ENCODE measurements at regions not wholly inside any gene's neighbourhood (a gene's known extent, or its start where the extent isn't known, plus 50 kb on each side); places are given as distances from the start of the nearest gene placed in this dataset.
"Not testable (repeated sequence)": the region's sequence is repeated elsewhere in the genome, so short reads cannot be mapped to it uniquely, and the experiment has no call there.

DNA sequence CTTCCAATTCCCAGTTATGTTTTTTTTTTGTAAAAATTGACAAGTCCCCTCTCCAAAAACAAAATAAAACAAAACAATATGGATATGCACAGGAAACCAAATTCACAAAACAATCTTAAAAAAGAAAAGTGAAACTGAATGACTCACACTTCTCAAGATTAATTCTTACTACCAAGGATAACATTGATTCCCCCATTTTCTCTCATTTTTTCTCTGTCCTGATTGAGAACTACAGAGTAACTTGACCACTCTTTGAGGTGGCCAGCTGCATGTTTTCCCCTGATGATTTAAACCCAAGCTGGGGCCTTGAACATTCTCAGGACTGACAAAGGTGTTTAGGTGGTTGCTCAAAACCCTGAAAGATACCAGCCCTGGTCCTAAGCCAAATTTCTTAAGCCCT is 149.0 kb downstream of the AHSP start:
- no peak overlapping the region for H3K27ac ChIP-seq (ENCODE audit: low read depth in 1 of 2, low read length in 1 of 2)
- H3K4me1 ChIP-seq (ENCODE audit: control insufficient read depth in 5 of 5, insufficient read depth in 5 of 5, low read length in 5 of 5): no peaks in the 10 kb centered on the region
- no peaks in the 10 kb centered on the region for H3K36me3 ChIP-seq (ENCODE audit: control insufficient read depth in 4 of 4, insufficient read depth in 4 of 4, low read length in 4 of 4)
- no peak for ATAC-seq (ENCODE audit: insufficient read depth, low FRiP score)
- no peak for TF ChIP-seq CTCF (IDR thresholded peaks at IDR 0.05; ENCODE audit: control extremely low read depth, extremely low read depth)
- H3K4me3 ChIP-seq: no peak overlapping the region
- DNase-seq: no peak
- no peak overlapping the region for H3K9ac ChIP-seq (ENCODE audit: insufficient read depth in 1 of 2, low read length in 2 of 2)
- peaks cover 0 to 9% (median 0%) of the 10 kb centered on the region in 4 donors for H3K9me3 ChIP-seq (ENCODE audit: control insufficient read depth in 4 of 4, insufficient read depth in 3 of 4, low read length in 3 of 4)
- no peaks in the 10 kb centered on the region for H3K27me3 ChIP-seq (ENCODE audit: control insufficient read depth in 3 of 3, insufficient read depth in 3 of 3, low read length in 2 of 3)

DNA sequence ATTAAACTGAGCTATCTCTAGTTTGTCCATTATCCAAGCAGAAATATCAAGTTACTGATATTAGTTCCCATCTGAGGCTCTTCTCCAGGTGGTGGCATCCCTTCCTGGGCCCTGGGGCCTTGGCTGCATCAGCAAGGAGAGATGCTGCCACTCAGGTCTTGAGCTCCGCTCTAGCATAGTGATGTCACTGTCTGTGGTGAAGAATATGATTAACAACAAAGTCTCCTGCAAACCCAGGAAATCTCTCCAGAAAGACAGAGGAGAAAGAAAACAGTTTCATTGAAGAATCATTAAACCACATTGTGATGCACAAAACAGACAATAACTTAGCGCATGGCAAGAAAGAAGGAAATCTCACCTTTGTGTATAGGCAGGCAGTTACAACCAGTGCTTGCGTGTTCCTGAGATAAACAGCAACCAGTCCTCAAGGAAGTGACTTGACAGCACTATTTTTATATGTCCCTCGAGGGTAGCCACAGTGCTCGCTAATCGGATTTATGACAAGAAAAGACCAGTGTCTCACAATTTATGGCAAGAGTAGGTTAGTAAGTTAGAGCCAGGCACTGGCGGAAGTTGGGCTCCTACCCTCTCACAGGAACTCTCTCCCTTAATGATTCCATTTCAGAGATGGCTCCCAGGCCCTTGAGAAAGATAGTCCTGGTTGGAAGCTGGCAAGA is 151.1 kb downstream of the AHSP start:
- no peak for ATAC-seq (ENCODE audit: insufficient read depth, low FRiP score)
- Histone ChIP-seq H3K36me3 (ENCODE audit: control insufficient read depth in 4 of 4, insufficient read depth in 4 of 4, low read length in 4 of 4) (no peaks in the 10 kb centered on the region), H3K9ac (ENCODE audit: insufficient read depth in 1 of 2, low read length in 2 of 2) (no peak overlapping the region), H3K27ac (ENCODE audit: low read depth in 1 of 2, low read length in 1 of 2) (no peak overlapping the region), H3K9me3 (ENCODE audit: control insufficient read depth in 4 of 4, insufficient read depth in 3 of 4, low read length in 3 of 4) (no peaks in the 10 kb centered on the region), H3K27me3 (ENCODE audit: control insufficient read depth in 3 of 3, insufficient read depth in 3 of 3, low read length in 2 of 3) (no peaks in the 10 kb centered on the region), H3K4me1 (ENCODE audit: control insufficient read depth in 5 of 5, insufficient read depth in 5 of 5, low read length in 5 of 5) (no peaks in the 10 kb centered on the region), H3K4me3 (no peak overlapping the region)
- WGBS, 2 donors: 43 to 59% methylated on average over 7 of the region's 7 CpGs
- no peak for TF ChIP-seq CTCF (IDR thresholded peaks at IDR 0.05; ENCODE audit: control extremely low read depth, extremely low read depth)
- no peak for DNase-seq

- WGBS, 2 donors: 69 to 79% methylated on average over 2 of the region's 2 CpGs
- DNase-seq; ATAC-seq (ENCODE audit: insufficient read depth, low FRiP score): not testable (repeated sequence)
Measured at GRCh38 chr16:31689331-31689730, 161.6 kb downstream of the AHSP start.

DNA sequence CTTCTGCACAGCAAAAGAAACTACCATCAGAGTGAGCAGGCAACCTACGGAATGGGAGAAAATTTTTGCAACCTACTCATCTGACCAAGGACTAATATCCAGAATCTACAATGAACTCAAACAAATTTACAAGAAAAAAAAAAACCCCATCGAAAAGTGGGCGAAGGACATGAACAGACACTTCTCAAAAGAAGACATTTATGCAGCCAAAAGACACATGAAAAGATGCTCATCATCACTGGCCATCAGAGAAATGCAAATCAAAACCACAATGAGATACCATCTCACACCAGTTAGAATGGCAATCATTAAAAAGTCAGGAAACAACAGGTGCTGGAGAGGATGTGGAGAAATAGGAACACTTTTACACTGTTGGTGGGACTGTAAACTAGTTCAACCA is 164.6 kb downstream of the AHSP start:
- H3K36me3 ChIP-seq (ENCODE audit: control insufficient read depth in 4 of 4, insufficient read depth in 4 of 4, low read length in 4 of 4); H3K9me3 ChIP-seq (ENCODE audit: control insufficient read depth in 4 of 4, insufficient read depth in 3 of 4, low read length in 3 of 4); H3K9ac ChIP-seq (ENCODE audit: insufficient read depth in 1 of 2, low read length in 2 of 2); H3K4me1 ChIP-seq (ENCODE audit: control insufficient read depth in 5 of 5, insufficient read depth in 5 of 5, low read length in 5 of 5); DNase-seq; H3K27ac ChIP-seq (ENCODE audit: low read depth in 1 of 2, low read length in 1 of 2); ATAC-seq (ENCODE audit: insufficient read depth, low FRiP score); H3K4me3 ChIP-seq; H3K27me3 ChIP-seq (ENCODE audit: control insufficient read depth in 3 of 3, insufficient read depth in 3 of 3, low read length in 2 of 3): not testable (repeated sequence)
- 90 to 94% methylated on average over 3 of the region's 3 CpGs for WGBS, 2 donors

More at GRCh38 chr16:31689331-31689730, 161.6 kb downstream of the AHSP start:
- H3K9me3 ChIP-seq (ENCODE audit: control insufficient read depth in 4 of 4, insufficient read depth in 3 of 4, low read length in 3 of 4); H3K36me3 ChIP-seq (ENCODE audit: control insufficient read depth in 4 of 4, insufficient read depth in 4 of 4, low read length in 4 of 4); H3K4me3 ChIP-seq; H3K27me3 ChIP-seq (ENCODE audit: control insufficient read depth in 3 of 3, insufficient read depth in 3 of 3, low read length in 2 of 3); H3K27ac ChIP-seq (ENCODE audit: low read depth in 1 of 2, low read length in 1 of 2); H3K4me1 ChIP-seq (ENCODE audit: control insufficient read depth in 5 of 5, insufficient read depth in 5 of 5, low read length in 5 of 5); H3K9ac ChIP-seq (ENCODE audit: insufficient read depth in 1 of 2, low read length in 2 of 2): not testable (repeated sequence)

Data from lung (tissue), 11 donors.